Renal cortical epithelial cell (primary cell): ENCODE measurements at regions not wholly inside any gene's neighbourhood (a gene's known extent, or its start where the extent isn't known, plus 50 kb on each side); places are given as distances from the start of the nearest gene placed in this dataset.

Experiments used
- DNase-seq: peaks from one replicate; pipeline ENCODE4 v3.0.0-alpha.2; 2011; ENCODE audit warnings: low read depth

GRCh38 chr6:102623201-102623600, 1229.7 kb downstream of the GRIK2 start:
- DNase-seq: no peak

GRCh38 chr6:102619585-102619984, 1226.1 kb downstream of the GRIK2 start:
- DNase-seq: no peak

GRCh38 chr6:102582569-102582968, 1189.1 kb downstream of the GRIK2 start:
- DNase-seq: no peak

- no peak for DNase-seq
These were observed 1188.0 kb downstream of the GRIK2 start for GRCh38 chr6:102581378-102582124.

GRCh38 chr6:102571236-102571908, 1177.9 kb downstream of the GRIK2 start:
- no peak for DNase-seq

GRCh38 chr6:102562713-102563112, 1169.2 kb downstream of the GRIK2 start:
- DNase-seq: no peak

GRCh38 chr6:102553214-102553613, 1159.7 kb downstream of the GRIK2 start:
- no peak for DNase-seq

GRCh38 chr6:102549221-102549874, 1155.8 kb downstream of the GRIK2 start:
- DNase-seq: no peak

- no peak for DNase-seq
These were observed 1131.8 kb downstream of the GRIK2 start for GRCh38 chr6:102525336-102525735.

GRCh38 chr6:102520966-102521365, 1127.5 kb downstream of the GRIK2 start:
- DNase-seq: no peak

- DNase-seq: no peak
These were observed 1124.0 kb downstream of the GRIK2 start for GRCh38 chr6:102517506-102517905.

GRCh38 chr6:102501615-102502014, 1108.1 kb downstream of the GRIK2 start:
- DNase-seq: no peak

GRCh38 chr6:102494808-102495207, 1101.3 kb downstream of the GRIK2 start:
- no peak for DNase-seq

GRCh38 chr6:102493485-102493884, 1100.0 kb downstream of the GRIK2 start:
- no peak for DNase-seq

- no peak for DNase-seq
These were observed 1095.2 kb downstream of the GRIK2 start for GRCh38 chr6:102488729-102489128.

- DNase-seq: no peak
These were observed 1092.0 kb downstream of the GRIK2 start for GRCh38 chr6:102485480-102485879.

GRCh38 chr6:102474041-102474807, 1080.7 kb downstream of the GRIK2 start:
- DNase-seq: no peak

- no peak for DNase-seq
These were observed 1065.5 kb downstream of the GRIK2 start for GRCh38 chr6:102458990-102459389.

GRCh38 chr6:102438171-102438570, 1044.7 kb downstream of the GRIK2 start:
- DNase-seq: no peak

GRCh38 chr6:102417368-102417998, 1024.0 kb downstream of the GRIK2 start:
- DNase-seq: no peak

GRCh38 chr6:102415891-102416290, 1022.4 kb downstream of the GRIK2 start:
- DNase-seq: no peak

- no peak for DNase-seq
These were observed 1018.3 kb downstream of the GRIK2 start for GRCh38 chr6:102411796-102412195.
